SW 1271 (cell line): ENCODE measurements at regions not wholly inside any gene's neighbourhood (a gene's known extent, or its start where the extent isn't known, plus 50 kb on each side); places are given as distances from the start of the nearest gene placed in this dataset.

Source experiments
- DNase-seq, 2 experiments: peaks; one replicate each; lab custom pipeline; 2025; lab: John Stamatoyannopoulos, UW

- DNase-seq = no peak
Measured at GRCh38 chr5:33210978-33211377, 229.8 kb upstream of the TARS1 start.

- DNase-seq = no peak
Measured at GRCh38 chr5:33212439-33212838, 228.3 kb upstream of the TARS1 start.

GRCh38 chr5:33212900-33213299 is 227.9 kb upstream of the TARS1 start:
- no peak for DNase-seq

GRCh38 chr5:33223563-33224284 is 217.0 kb upstream of the TARS1 start:
- DNase-seq = no peak

GRCh38 chr5:33224285-33224961 is 216.3 kb upstream of the TARS1 start:
- DNase-seq = no peak

- no peak for DNase-seq
Measured at GRCh38 chr5:33227247-33227646, 213.5 kb upstream of the TARS1 start.

- no peak for DNase-seq
Measured at GRCh38 chr5:33227746-33228145, 213.0 kb upstream of the TARS1 start.

GRCh38 chr5:33228149-33228548 is 212.6 kb upstream of the TARS1 start:
- DNase-seq = no peak

- DNase-seq = no peak
Measured at GRCh38 chr5:33229216-33229615, 211.5 kb upstream of the TARS1 start.

- no peak for DNase-seq
Measured at GRCh38 chr5:33230467-33231078, 210.2 kb upstream of the TARS1 start.

- DNase-seq = no peak
Measured at GRCh38 chr5:33231214-33231710, 209.5 kb upstream of the TARS1 start.

GRCh38 chr5:33231935-33232334 is 208.8 kb upstream of the TARS1 start:
- DNase-seq = no peak

- DNase-seq = no peak
Measured at GRCh38 chr5:33232731-33233505, 207.8 kb upstream of the TARS1 start.

- no peak for DNase-seq
Measured at GRCh38 chr5:33235304-33235703, 205.5 kb upstream of the TARS1 start.

GRCh38 chr5:33235824-33236223 is 204.9 kb upstream of the TARS1 start:
- no peak for DNase-seq

GRCh38 chr5:33237471-33237870 is 203.3 kb upstream of the TARS1 start:
- no peak for DNase-seq

- no peak for DNase-seq
Measured at GRCh38 chr5:33238826-33239695, 201.7 kb upstream of the TARS1 start.

GRCh38 chr5:33240558-33240957 is 200.2 kb upstream of the TARS1 start:
- no peak for DNase-seq

GRCh38 chr5:33241802-33242201 is 199.0 kb upstream of the TARS1 start:
- DNase-seq = no peak

GRCh38 chr5:33242277-33242676 is 198.5 kb upstream of the TARS1 start:
- DNase-seq = no peak

- no peak for DNase-seq
Measured at GRCh38 chr5:33244441-33245150, 196.2 kb upstream of the TARS1 start.
